Stimulated activated naive CD8-positive, alpha-beta T cell treated with anti-CD3 and anti-CD28 coated beads, Interleukin-15, amount 100 ng/mL, for 72 hours (primary cell): ENCODE measurements at regions not wholly inside any gene's neighbourhood (a gene's known extent, or its start where the extent isn't known, plus 50 kb on each side); places are given as distances from the start of the nearest gene placed in this dataset.
A peak's percentile ranks its signal among the peaks of the same experiment; 100 is the strongest.
"Not testable (repeated sequence)": the region's sequence is repeated elsewhere in the genome, so short reads cannot be mapped to it uniquely, and the experiment has no call there.

ENCODE experiments used
- ATAC-seq: fragments of 150-1000 bp; cut with Tn5 transposase; 2 replicates; pipeline ENCODE4 v1.10.0; 2021; ENCODE audit warnings: mild to moderate bottlenecking, moderate library complexity
- DNase-seq, 2 donors: peaks; one replicate each; pipeline ENCODE4 v3.0.0; 2021 to 2022
- H3K27ac Mint-ChIP-seq, 2 donors: one replicate each; pipeline ENCODE4 v1.8.0; 2022; ENCODE audit warnings: mild to moderate bottlenecking in 2 of 2, mixed read lengths in 2 of 2, moderate library complexity in 2 of 2
- H3K27me3 Mint-ChIP-seq: one replicate; pipeline ENCODE4 v1.8.0; 2022; ENCODE audit warnings: mixed read lengths
- H3K4me1 Mint-ChIP-seq: one replicate; pipeline ENCODE4 v1.8.0; 2022; ENCODE audit warnings: mild to moderate bottlenecking, mixed read lengths
- H3K4me3 Mint-ChIP-seq, 2 donors: one replicate each; pipeline ENCODE4 v1.8.0; 2022; ENCODE audit warnings: mild to moderate bottlenecking in 2 of 2, mixed read lengths in 2 of 2, moderate library complexity in 1 of 2
- H3K9me3 Mint-ChIP-seq, 2 donors: one replicate each; pipeline ENCODE4 v1.8.0; 2022; ENCODE audit warnings: mixed read lengths in 2 of 2

- Mint-ChIP-seq H3K4me3 (peak overlapping the region; percentile 92 to 98), H3K27ac (peak overlapping the region; percentile 95 to 99)
- DNase-seq (peak; percentile 70 to 79), ATAC-seq (peak; percentile 92)
- H3K4me1 Mint-ChIP-seq, H3K27me3 Mint-ChIP-seq, H3K9me3 Mint-ChIP-seq: not testable (repeated sequence)
These were observed 62.6 kb upstream of the CDR2 start for GRCh38 chr16:22436823-22437652.

GRCh38 chr16:22436326-22436822, 62.0 kb upstream of the CDR2 start:
- H3K9me3 Mint-ChIP-seq, H3K4me1 Mint-ChIP-seq, DNase-seq, H3K27me3 Mint-ChIP-seq: not testable (repeated sequence)
- peak overlapping the region; percentile 92 to 98 for H3K4me3 Mint-ChIP-seq
- H3K27ac Mint-ChIP-seq: peak overlapping the region; percentile 95 to 99
- ATAC-seq: peak; percentile 62

DNA sequence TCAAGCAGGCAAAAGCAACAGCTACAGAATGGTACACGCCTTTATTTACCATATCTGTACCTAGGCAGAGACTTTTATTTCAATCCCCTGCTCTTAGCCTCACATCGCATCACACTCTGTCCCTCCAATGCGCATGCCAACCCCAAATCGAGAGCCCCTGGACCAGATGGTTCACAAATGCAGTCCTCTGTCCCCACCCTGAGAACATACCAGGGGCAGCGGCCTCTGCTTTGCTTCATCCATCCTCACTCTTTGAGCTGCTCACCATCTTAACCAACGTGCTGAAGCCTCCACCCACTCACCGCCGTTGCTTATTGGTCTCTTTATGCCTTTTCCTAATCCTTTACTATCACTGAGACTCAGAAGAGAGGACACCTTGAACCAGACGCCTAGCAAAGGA, 56.9 kb upstream of the CDR2 start:
- not testable (repeated sequence) for H3K4me3 Mint-ChIP-seq, H3K4me1 Mint-ChIP-seq, H3K27me3 Mint-ChIP-seq, DNase-seq, H3K27ac Mint-ChIP-seq, H3K9me3 Mint-ChIP-seq, ATAC-seq

DNA sequence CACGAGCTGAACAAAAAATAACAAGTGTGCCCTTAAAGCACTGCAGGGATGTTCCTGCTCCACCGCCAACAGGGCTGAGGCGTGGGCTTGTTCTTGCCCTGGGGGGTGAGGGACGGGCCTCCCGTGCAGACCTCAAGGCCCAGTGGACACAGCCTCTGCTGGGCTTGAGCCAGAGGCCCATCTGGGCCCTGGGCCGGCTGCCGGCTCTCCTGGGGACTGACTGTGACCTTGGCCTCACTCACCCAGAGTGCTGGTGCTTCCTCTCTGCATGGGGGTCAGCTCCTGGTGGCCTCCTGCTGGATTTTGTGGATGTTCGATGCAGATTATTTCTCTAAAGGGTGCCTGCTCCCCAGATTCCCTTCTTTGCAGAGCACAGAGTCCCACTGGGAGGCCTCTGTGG, 54.2 kb upstream of the CDR2 start:
- no peak overlapping the region for H3K4me3 Mint-ChIP-seq
- no peak for ATAC-seq

DNA sequence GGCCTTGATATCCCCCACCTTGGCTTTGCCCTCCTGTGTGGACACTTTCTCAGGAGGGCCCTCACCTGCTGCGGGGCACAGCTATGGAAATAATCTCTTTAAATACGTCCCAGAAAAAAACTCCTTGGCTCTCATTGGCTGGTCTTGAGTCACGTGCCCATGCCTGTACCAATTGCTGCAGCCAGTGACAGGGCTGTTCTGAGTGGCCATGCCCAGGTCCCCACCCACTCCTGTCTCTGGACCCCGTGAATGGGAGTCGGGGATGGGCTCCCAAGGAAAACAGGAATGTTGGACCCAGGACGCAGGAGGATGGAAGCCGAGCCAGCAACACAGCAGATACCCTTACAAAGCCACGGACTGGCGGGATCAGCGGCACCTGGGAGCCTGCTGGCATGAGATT, 53.1 kb upstream of the CDR2 start:
- ATAC-seq: no peak
- Mint-ChIP-seq H3K27ac (no peak overlapping the region), H3K4me1 (no peaks in the 10 kb centered on the region), H3K9me3 (peaks cover 0 to 7% of the 10 kb centered on the region in 2 donors), H3K27me3 (no peaks in the 10 kb centered on the region), H3K4me3 (no peak overlapping the region)
- no peak for DNase-seq

More for the DNA sequence above, 54.2 kb upstream of the CDR2 start:
- Mint-ChIP-seq H3K4me1 (no peaks in the 10 kb centered on the region), H3K27ac (peak overlapping the region in 1 of 2 donors; percentile 64), H3K27me3 (no peaks in the 10 kb centered on the region), H3K9me3 (peaks cover 0 to 2% of the 10 kb centered on the region in 2 donors)
- DNase-seq: no peak

DNA sequence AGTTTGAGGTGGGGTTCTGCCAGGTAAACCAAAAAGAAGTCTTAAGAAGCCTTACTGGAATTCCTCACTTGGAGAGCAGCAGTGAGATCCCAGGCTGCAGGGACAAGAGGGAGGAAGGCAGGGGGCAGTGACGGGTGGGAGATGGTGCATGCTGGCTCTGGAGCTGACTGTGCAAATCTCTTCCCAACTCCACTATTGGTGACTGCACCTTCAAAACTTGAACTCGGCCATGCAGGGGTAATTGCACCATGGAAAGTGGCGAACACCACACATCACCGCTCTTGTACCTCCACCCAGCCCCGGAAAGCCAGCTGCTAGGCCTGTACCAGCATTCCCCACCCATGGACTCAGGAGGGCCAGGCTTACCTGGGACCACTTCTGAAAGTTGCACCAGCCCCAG, 51.4 kb upstream of the CDR2 start:
- Mint-ChIP-seq H3K9me3 (peaks cover 0 to 7% of the 10 kb centered on the region in 2 donors), H3K27me3 (no peaks in the 10 kb centered on the region), H3K27ac (no peak overlapping the region), H3K4me1 (no peaks in the 10 kb centered on the region), H3K4me3 (no peak overlapping the region)
- no peak for DNase-seq
- ATAC-seq: no peak

GRCh38 chr16:22425036-22425801, 50.8 kb upstream of the CDR2 start:
- no peak for ATAC-seq
- no peaks in the 10 kb centered on the region for H3K27me3 Mint-ChIP-seq
- H3K4me3 Mint-ChIP-seq: no peak overlapping the region
- DNase-seq: no peak
- H3K4me1 Mint-ChIP-seq: no peaks in the 10 kb centered on the region
- no peak overlapping the region for H3K27ac Mint-ChIP-seq
- peaks cover 0 to 7% of the 10 kb centered on the region in 2 donors for H3K9me3 Mint-ChIP-seq

- Mint-ChIP-seq H3K9me3 (peaks cover 0 to 7% of the 10 kb centered on the region in 2 donors), H3K4me3 (no peak overlapping the region), H3K27ac (peak overlapping the region; percentile 41 to 68), H3K27me3 (no peaks in the 10 kb centered on the region), H3K4me1 (no peaks in the 10 kb centered on the region)
- DNase-seq (no peak), ATAC-seq (no peak)
These were observed 49.9 kb upstream of the CDR2 start for GRCh38 chr16:22424161-22424937.
